HG02884 (cell line): ENCODE measurements at regions not wholly inside any gene's neighbourhood (a gene's known extent, or its start where the extent isn't known, plus 50 kb on each side); places are given as distances from the start of the nearest gene placed in this dataset.

Source experiments
- ATAC-seq: cut with Tn5 transposase; IDR thresholded peaks from one replicate; pipeline ENCODE4 v1.9.1; 2021; ENCODE audit warnings: mild to moderate bottlenecking, moderate library complexity; ENCODE audit not compliant: unreplicated experiment

- ATAC-seq: no peak
Measured at GRCh38 chr2:235343156-235343774, 150.6 kb upstream of the AGAP1 start.

GRCh38 chr2:235343869-235344268 is 150.0 kb upstream of the AGAP1 start:
- no peak for ATAC-seq

GRCh38 chr2:235345745-235346144 is 148.1 kb upstream of the AGAP1 start:
- no peak for ATAC-seq

GRCh38 chr2:235347691-235348090 is 146.2 kb upstream of the AGAP1 start:
- ATAC-seq: no peak

- no peak for ATAC-seq
Measured at GRCh38 chr2:235348329-235348728, 145.5 kb upstream of the AGAP1 start.

GRCh38 chr2:235350234-235350633 is 143.6 kb upstream of the AGAP1 start:
- no peak for ATAC-seq

GRCh38 chr2:235352541-235352940 is 141.3 kb upstream of the AGAP1 start:
- no peak for ATAC-seq

GRCh38 chr2:235357881-235358280 is 136.0 kb upstream of the AGAP1 start:
- no peak for ATAC-seq

- ATAC-seq: no peak
Measured at GRCh38 chr2:235358981-235359471, 134.8 kb upstream of the AGAP1 start.

GRCh38 chr2:235360446-235360845 is 133.4 kb upstream of the AGAP1 start:
- ATAC-seq: no peak

GRCh38 chr2:235365743-235366142 is 128.1 kb upstream of the AGAP1 start:
- no peak for ATAC-seq

GRCh38 chr2:235366390-235366789 is 127.5 kb upstream of the AGAP1 start:
- ATAC-seq: no peak

- no peak for ATAC-seq
Measured at GRCh38 chr2:235366807-235367206, 127.0 kb upstream of the AGAP1 start.

GRCh38 chr2:235371018-235371417 is 122.8 kb upstream of the AGAP1 start:
- no peak for ATAC-seq

GRCh38 chr2:235373171-235373570 is 120.7 kb upstream of the AGAP1 start:
- no peak for ATAC-seq

- ATAC-seq: no peak
Measured at GRCh38 chr2:235377176-235377575, 116.7 kb upstream of the AGAP1 start.

GRCh38 chr2:235378246-235378645 is 115.6 kb upstream of the AGAP1 start:
- ATAC-seq: no peak

GRCh38 chr2:235378944-235379343 is 114.9 kb upstream of the AGAP1 start:
- ATAC-seq: no peak

- ATAC-seq: no peak
Measured at GRCh38 chr2:235381261-235381912, 112.5 kb upstream of the AGAP1 start.

- ATAC-seq: no peak
Measured at GRCh38 chr2:235382179-235382578, 111.7 kb upstream of the AGAP1 start.

- no peak for ATAC-seq
Measured at GRCh38 chr2:235382601-235383000, 111.2 kb upstream of the AGAP1 start.

GRCh38 chr2:235383272-235383843 is 110.5 kb upstream of the AGAP1 start:
- ATAC-seq: no peak
